ENCODE measurements at regions not wholly inside any gene's neighbourhood (a gene's known extent, or its start where the extent isn't known, plus 50 kb on each side); places are given as distances from the start of the nearest gene placed in this dataset.
"Not testable (repeated sequence)": the region's sequence is repeated elsewhere in the genome, so short reads cannot be mapped to it uniquely, and the experiment has no call there.

DNA sequence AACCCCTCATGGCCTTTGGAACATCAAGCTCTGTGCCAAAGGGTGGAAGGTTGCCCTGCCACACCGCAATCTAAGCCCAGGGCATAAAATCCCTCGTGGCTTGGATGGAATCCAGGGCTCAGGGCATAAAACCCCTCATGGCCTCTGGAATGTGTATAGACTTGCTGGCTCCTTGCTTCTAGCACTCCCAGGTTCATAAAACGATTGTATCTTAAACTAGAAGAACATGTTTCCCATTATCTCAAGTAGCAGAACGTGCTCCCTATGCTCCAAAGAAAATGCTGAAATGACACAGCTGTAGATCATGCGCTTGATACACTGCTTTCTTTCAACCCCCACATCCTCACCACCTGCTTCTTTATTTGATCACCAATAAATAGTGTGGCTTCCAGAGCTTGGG, 174.8 kb downstream of the FBXO4 start:
- TF ChIP-seq ZFX (IDR thresholded peaks at IDR 0.05); SIN3A (IDR thresholded peaks at IDR 0.05; ENCODE audit: low read depth): not testable (repeated sequence)
- TF ChIP-seq, protein P1, sequence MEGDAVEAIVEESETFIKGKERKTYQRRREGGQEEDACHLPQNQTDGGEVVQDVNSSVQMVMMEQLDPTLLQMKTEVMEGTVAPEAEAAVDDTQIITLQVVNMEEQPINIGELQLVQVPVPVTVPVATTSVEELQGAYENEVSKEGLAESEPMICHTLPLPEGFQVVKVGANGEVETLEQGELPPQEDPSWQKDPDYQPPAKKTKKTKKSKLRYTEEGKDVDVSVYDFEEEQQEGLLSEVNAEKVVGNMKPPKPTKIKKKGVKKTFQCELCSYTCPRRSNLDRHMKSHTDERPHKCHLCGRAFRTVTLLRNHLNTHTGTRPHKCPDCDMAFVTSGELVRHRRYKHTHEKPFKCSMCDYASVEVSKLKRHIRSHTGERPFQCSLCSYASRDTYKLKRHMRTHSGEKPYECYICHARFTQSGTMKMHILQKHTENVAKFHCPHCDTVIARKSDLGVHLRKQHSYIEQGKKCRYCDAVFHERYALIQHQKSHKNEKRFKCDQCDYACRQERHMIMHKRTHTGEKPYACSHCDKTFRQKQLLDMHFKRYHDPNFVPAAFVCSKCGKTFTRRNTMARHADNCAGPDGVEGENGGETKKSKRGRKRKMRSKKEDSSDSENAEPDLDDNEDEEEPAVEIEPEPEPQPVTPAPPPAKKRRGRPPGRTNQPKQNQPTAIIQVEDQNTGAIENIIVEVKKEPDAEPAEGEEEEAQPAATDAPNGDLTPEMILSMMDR (IDR thresholded peaks at IDR 0.05 in 2 of 3, conservative IDR thresholded peaks at IDR 0.05 in 1 of 3; ENCODE audit: borderline replicate concordance in 1 of 3, insufficient read depth in 1 of 3, low read depth in 2 of 3, low read length in 2 of 3): not testable (repeated sequence)
- TF ChIP-seq, protein P2, sequence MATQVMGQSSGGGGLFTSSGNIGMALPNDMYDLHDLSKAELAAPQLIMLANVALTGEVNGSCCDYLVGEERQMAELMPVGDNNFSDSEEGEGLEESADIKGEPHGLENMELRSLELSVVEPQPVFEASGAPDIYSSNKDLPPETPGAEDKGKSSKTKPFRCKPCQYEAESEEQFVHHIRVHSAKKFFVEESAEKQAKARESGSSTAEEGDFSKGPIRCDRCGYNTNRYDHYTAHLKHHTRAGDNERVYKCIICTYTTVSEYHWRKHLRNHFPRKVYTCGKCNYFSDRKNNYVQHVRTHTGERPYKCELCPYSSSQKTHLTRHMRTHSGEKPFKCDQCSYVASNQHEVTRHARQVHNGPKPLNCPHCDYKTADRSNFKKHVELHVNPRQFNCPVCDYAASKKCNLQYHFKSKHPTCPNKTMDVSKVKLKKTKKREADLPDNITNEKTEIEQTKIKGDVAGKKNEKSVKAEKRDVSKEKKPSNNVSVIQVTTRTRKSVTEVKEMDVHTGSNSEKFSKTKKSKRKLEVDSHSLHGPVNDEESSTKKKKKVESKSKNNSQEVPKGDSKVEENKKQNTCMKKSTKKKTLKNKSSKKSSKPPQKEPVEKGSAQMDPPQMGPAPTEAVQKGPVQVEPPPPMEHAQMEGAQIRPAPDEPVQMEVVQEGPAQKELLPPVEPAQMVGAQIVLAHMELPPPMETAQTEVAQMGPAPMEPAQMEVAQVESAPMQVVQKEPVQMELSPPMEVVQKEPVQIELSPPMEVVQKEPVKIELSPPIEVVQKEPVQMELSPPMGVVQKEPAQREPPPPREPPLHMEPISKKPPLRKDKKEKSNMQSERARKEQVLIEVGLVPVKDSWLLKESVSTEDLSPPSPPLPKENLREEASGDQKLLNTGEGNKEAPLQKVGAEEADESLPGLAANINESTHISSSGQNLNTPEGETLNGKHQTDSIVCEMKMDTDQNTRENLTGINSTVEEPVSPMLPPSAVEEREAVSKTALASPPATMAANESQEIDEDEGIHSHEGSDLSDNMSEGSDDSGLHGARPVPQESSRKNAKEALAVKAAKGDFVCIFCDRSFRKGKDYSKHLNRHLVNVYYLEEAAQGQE (IDR thresholded peaks at IDR 0.05; ENCODE audit: low read depth): not testable (repeated sequence)
